Fibroblast of lung (primary cell): ENCODE measurements at regions not wholly inside any gene's neighbourhood (a gene's known extent, or its start where the extent isn't known, plus 50 kb on each side); places are given as distances from the start of the nearest gene placed in this dataset.

Experiments used
- DNase-seq, 2 donors: peaks; one replicate each; pipeline versions ENCODE4 v3.0.0 to v3.0.0-alpha.2; 2010; ENCODE audit warnings: low read depth in 2 of 2
- H2AFZ ChIP-seq: 2 replicates; pipeline ENCODE4 v1.5.1; 2012; ENCODE audit warnings: low read length, control low read depth, inconsistent platforms
- H3K27ac ChIP-seq: 2 replicates; pipeline ENCODE4 v1.5.1; 2011; ENCODE audit warnings: low read length, control low read depth; ENCODE audit not compliant: insufficient read depth
- H3K27me3 ChIP-seq: 2 replicates; pipeline ENCODE4 v1.5.1; 2011; ENCODE audit warnings: mild to moderate bottlenecking, low read length; ENCODE audit not compliant: control insufficient read depth, insufficient read depth
- H3K36me3 ChIP-seq: 2 replicates; pipeline ENCODE4 v1.5.1; 2011; ENCODE audit warnings: low read length; ENCODE audit not compliant: control insufficient read depth, insufficient read depth
- H3K4me1 ChIP-seq: 2 replicates; pipeline ENCODE4 v1.5.1; 2011; ENCODE audit warnings: low read length; ENCODE audit not compliant: control insufficient read depth, insufficient read depth; ENCODE audit errors: extremely low read depth
- H3K4me2 ChIP-seq: 2 replicates; pipeline ENCODE4 v1.5.1; 2011; ENCODE audit warnings: low read length, control low read depth; ENCODE audit not compliant: insufficient read depth; ENCODE audit errors: extremely low read depth
- H3K4me3 ChIP-seq, 4 experiments: fragments of 200-600 bp in 1 of 4; sonication (generic) in 1 of 4; replicated peaks in 1 of 4; 2 replicates each; pipeline ENCODE4 v1.5.1; 2011 to 2016; ENCODE audit warnings: low read length in 4 of 4, low read depth in 3 of 4, mild to moderate bottlenecking in 3 of 4, control low read depth in 2 of 4, inconsistent platforms in 1 of 4, mixed read lengths in 1 of 4; ENCODE audit not compliant: insufficient read depth in 1 of 4; ENCODE audit errors: control extremely low read depth in 1 of 4
- H3K79me2 ChIP-seq: 2 replicates; pipeline ENCODE4 v1.5.1; 2012; ENCODE audit warnings: mild to moderate bottlenecking, low read length, inconsistent platforms; ENCODE audit not compliant: control insufficient read depth, insufficient read depth
- H3K9ac ChIP-seq: 2 replicates; pipeline ENCODE4 v1.5.1; 2011; ENCODE audit warnings: mild to moderate bottlenecking, low read length, control low read depth; ENCODE audit not compliant: insufficient read depth
- H3K9me3 ChIP-seq: 2 replicates; pipeline ENCODE4 v1.5.1; 2012; ENCODE audit warnings: low read depth, low read length; ENCODE audit not compliant: control insufficient read depth, insufficient read depth
- H4K20me1 ChIP-seq: 2 replicates; pipeline ENCODE4 v1.5.1; 2011; ENCODE audit warnings: low read length; ENCODE audit not compliant: control insufficient read depth, insufficient read depth; ENCODE audit errors: extremely low read depth
- CTCF ChIP-seq, 2 donors: IDR thresholded peaks in 1 of 2; conservative IDR thresholded peaks in 1 of 2; 1 replicate in 1 of 2; 2 replicates in 1 of 2; pipeline ENCODE4 v1.5.1; 2011 to 2012; ENCODE audit warnings: low read length in 2 of 2, control low read depth in 1 of 2, inconsistent platforms in 1 of 2, low read depth in 1 of 2, mild to moderate bottlenecking in 1 of 2
- EZH2 ChIP-seq: IDR thresholded peaks from 2 replicates; pipeline ENCODE4 v1.5.1; 2012; ENCODE audit warnings: low read length, control low read depth, mild to moderate bottlenecking; ENCODE audit errors: missing control alignments

DNA sequence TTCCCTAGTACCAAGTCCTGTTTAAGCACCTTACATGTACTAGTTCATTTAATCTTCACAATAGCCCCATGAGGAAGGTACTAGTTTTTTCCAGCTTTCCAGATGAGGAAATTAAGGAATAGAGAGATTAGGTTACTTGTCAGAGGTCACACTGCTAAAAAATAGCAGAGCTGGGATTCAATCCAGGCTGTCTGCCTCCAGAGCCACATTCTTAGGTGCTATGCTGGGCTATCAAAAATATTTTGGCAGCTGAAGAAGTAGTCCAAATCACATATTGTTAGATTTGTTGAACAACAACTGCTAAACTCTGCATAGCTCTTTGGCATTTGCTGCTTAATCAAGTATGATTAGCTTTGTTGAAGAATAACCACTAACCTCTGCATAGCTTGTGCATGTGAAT is 591.5 kb upstream of the KLF4 start:
- no peaks in the 10 kb centered on the region for H4K20me1 ChIP-seq
- no peaks in the 10 kb centered on the region for H3K27me3 ChIP-seq
- no peak overlapping the region for H3K4me2 ChIP-seq
- no peaks in the 10 kb centered on the region for H3K9me3 ChIP-seq
- H2AFZ ChIP-seq, result no peak overlapping the region
- H3K9ac ChIP-seq, result no peak overlapping the region
- TF ChIP-seq EZH2 (no peak), CTCF (conservative IDR thresholded peaks at IDR 0.05 in 1 of 2, IDR thresholded peaks at IDR 0.05 in 1 of 2; ENCODE audit: low read depth in 1 of 2, low read length in 2 of 2) (no peak)
- H3K27ac ChIP-seq, result no peak overlapping the region
- no peaks in the 10 kb centered on the region for H3K4me1 ChIP-seq
- DNase-seq, result peak in 1 of 2 donors; percentile 40
- no peaks in the 10 kb centered on the region for H3K79me2 ChIP-seq
- no peaks in the 10 kb centered on the region for H3K36me3 ChIP-seq
- no peak overlapping the region for H3K4me3 ChIP-seq

DNA sequence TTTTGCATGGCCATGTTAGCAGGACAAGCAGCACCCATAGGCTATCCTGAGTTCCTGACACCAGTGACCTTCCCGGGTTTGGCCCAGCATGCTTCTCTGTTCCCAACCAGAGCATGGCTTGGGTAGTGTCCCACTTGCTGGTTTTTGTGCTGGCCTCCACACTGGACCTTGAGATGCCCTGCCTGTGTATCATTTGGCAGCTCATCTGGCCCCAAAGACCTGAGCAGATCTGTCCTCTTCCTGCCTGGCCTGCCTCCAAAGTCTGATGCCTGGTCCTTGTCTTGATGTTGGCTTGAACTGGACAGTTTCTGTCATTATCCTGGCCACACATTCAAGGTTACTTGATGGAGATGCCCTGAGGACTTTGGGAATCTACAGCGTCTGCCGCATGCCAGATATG is 590.7 kb upstream of the KLF4 start:
- H3K4me3 ChIP-seq, result no peak overlapping the region
- no peak overlapping the region for H3K27ac ChIP-seq
- no peak for TF ChIP-seq EZH2
- TF ChIP-seq CTCF (conservative IDR thresholded peaks at IDR 0.05 in 1 of 2, IDR thresholded peaks at IDR 0.05 in 1 of 2; ENCODE audit: low read depth in 1 of 2, low read length in 2 of 2), result no peak
- H3K4me1 ChIP-seq, result no peaks in the 10 kb centered on the region
- H3K27me3 ChIP-seq, result no peaks in the 10 kb centered on the region
- no peak for DNase-seq
- no peaks in the 10 kb centered on the region for H3K36me3 ChIP-seq
- no peaks in the 10 kb centered on the region for H4K20me1 ChIP-seq
- no peak overlapping the region for H3K4me2 ChIP-seq
- H2AFZ ChIP-seq, result no peak overlapping the region
- no peaks in the 10 kb centered on the region for H3K9me3 ChIP-seq
- H3K9ac ChIP-seq, result no peak overlapping the region
- H3K79me2 ChIP-seq, result no peaks in the 10 kb centered on the region

DNA sequence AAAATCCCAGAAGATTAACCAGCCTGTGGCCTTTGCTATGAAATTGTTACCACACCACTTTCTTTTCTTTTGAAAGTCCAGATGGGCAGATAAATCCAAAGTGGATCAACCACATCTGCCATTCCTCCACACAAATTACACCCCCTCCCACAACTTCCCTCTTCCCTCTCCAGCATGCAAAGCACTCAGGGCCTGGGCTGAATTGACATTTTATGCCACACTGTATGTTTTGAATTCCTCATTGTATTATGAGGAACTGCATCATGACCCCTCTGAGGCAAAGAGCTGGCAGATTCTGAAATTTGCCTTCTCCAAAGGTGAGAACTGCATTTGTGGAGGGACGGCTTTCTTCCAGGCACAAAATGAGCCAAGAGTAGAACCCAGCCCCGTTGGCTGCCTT is 589.2 kb upstream of the KLF4 start:
- no peak for TF ChIP-seq CTCF (conservative IDR thresholded peaks at IDR 0.05 in 1 of 2, IDR thresholded peaks at IDR 0.05 in 1 of 2; ENCODE audit: low read depth in 1 of 2, low read length in 2 of 2)
- no peak for TF ChIP-seq EZH2
- Histone ChIP-seq H3K4me3 (no peak overlapping the region), H4K20me1 (no peaks in the 10 kb centered on the region), H3K9me3 (no peaks in the 10 kb centered on the region), H3K4me2 (no peak overlapping the region), H2AFZ (no peak overlapping the region), H3K27ac (no peak overlapping the region), H3K9ac (no peak overlapping the region), H3K79me2 (no peaks in the 10 kb centered on the region), H3K27me3 (no peaks in the 10 kb centered on the region), H3K36me3 (no peaks in the 10 kb centered on the region), H3K4me1 (no peaks in the 10 kb centered on the region)
- DNase-seq, result no peak
